Ishikawa (cell line): ENCODE measurements at regions not wholly inside any gene's neighbourhood (a gene's known extent, or its start where the extent isn't known, plus 50 kb on each side); places are given as distances from the start of the nearest gene placed in this dataset.

Experiments used
- CEBPB ChIP-seq: IDR thresholded peaks from 2 replicates; pipeline ENCODE4 v1.6.1; 2012
- CREB1 ChIP-seq: IDR thresholded peaks from 2 replicates; pipeline ENCODE4 v1.6.1; 2012; ENCODE audit warnings: low read depth
- EGR1 ChIP-seq: IDR thresholded peaks from 2 replicates; pipeline ENCODE4 v1.6.1; 2012
- EP300 ChIP-seq: IDR thresholded peaks from 2 replicates; pipeline ENCODE4 v1.6.1; 2012; ENCODE audit warnings: borderline replicate concordance
- FOXM1 ChIP-seq: IDR thresholded peaks from 2 replicates; pipeline ENCODE4 v1.6.1; 2012; ENCODE audit warnings: low read depth, borderline replicate concordance
- MAX ChIP-seq: IDR thresholded peaks from 2 replicates; pipeline ENCODE4 v1.6.1; 2012
- NFIC ChIP-seq: IDR thresholded peaks from 2 replicates; pipeline ENCODE4 v1.6.1; 2012
- RAD21 ChIP-seq: IDR thresholded peaks from 2 replicates; pipeline ENCODE4 v1.6.1; 2012; ENCODE audit warnings: low read depth
- REST ChIP-seq: IDR thresholded peaks from 2 replicates; pipeline ENCODE4 v1.6.1; 2012; ENCODE audit warnings: low read depth, mild to moderate bottlenecking
- TAF1 ChIP-seq: IDR thresholded peaks from 2 replicates; pipeline ENCODE4 v1.6.1; 2012; ENCODE audit warnings: low read depth, mild to moderate bottlenecking
- TCF12 ChIP-seq: IDR thresholded peaks from 2 replicates; pipeline ENCODE4 v1.6.1; 2012; ENCODE audit warnings: low read depth
- TEAD4 ChIP-seq: IDR thresholded peaks from 2 replicates; pipeline ENCODE4 v1.6.1; 2012
- USF1 ChIP-seq: IDR thresholded peaks from 2 replicates; pipeline ENCODE4 v1.6.1; 2012
- YY1 ChIP-seq: IDR thresholded peaks from 2 replicates; pipeline ENCODE4 v1.6.1; 2012; ENCODE audit warnings: low read depth
- ZBTB7A ChIP-seq: IDR thresholded peaks from 2 replicates; pipeline ENCODE4 v1.6.1; 2012; ENCODE audit warnings: low read depth

GRCh38 chr7:119935418-119936025 is 337.5 kb upstream of the KCND2 start:
- TF ChIP-seq RAD21 (no peak), TEAD4 (no peak), REST (no peak), MAX (no peak), NFIC (no peak), USF1 (no peak), FOXM1 (no peak), EGR1 (no peak), CEBPB (no peak), ZBTB7A (no peak), CREB1 (no peak), EP300 (no peak), YY1 (no peak), TCF12 (no peak), TAF1 (no peak)

DNA sequence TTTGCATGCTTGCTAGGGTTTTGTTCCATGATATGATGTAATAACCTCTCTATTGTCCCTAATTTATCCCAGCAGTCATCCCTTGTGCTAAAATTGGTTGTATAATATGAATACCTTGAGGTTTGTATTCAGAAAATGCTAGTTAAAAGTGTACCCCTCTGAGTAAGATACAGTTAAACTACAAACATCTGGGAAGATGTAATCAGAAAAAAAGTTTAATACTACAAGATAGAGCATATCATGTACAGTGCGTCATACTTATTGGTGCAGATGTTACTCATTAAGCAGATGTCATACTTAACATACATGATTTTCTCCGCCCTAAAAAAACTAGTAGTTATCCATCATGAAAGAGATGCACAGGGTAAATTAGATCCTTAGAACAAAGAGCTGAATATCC is 336.1 kb upstream of the KCND2 start:
- TF ChIP-seq EGR1, result no peak
- no peak for TF ChIP-seq RAD21
- no peak for TF ChIP-seq REST
- TF ChIP-seq ZBTB7A, result no peak
- TF ChIP-seq YY1, result no peak
- no peak for TF ChIP-seq CREB1
- no peak for TF ChIP-seq USF1
- TF ChIP-seq CEBPB, result no peak
- TF ChIP-seq NFIC, result no peak
- no peak for TF ChIP-seq TAF1
- TF ChIP-seq FOXM1, result no peak
- TF ChIP-seq EP300, result no peak
- no peak for TF ChIP-seq TCF12
- TF ChIP-seq MAX, result no peak
- TF ChIP-seq TEAD4, result no peak

DNA sequence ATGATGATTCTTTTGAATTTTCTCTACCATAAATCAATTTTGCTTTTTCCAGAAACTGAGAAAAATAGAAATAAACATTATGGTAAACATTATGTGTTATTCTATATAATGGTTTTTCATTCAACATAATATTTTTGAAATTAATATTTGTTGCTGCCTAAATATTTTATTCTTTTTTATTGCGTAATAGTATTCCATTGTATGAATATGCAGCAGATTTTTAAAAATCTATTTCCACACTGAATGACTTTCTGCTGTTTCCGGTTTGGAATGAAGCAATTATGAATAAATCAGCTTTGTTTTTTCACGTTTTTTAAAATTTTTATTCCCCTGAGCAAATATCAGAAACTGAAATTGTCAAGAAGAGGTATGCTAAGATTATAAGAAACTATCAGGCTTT is 335.2 kb upstream of the KCND2 start:
- no peak for TF ChIP-seq YY1
- TF ChIP-seq NFIC, result no peak
- no peak for TF ChIP-seq TAF1
- no peak for TF ChIP-seq EP300
- no peak for TF ChIP-seq ZBTB7A
- no peak for TF ChIP-seq TEAD4
- TF ChIP-seq TCF12, result no peak
- TF ChIP-seq RAD21, result no peak
- no peak for TF ChIP-seq MAX
- TF ChIP-seq EGR1, result no peak
- no peak for TF ChIP-seq CREB1
- TF ChIP-seq REST, result no peak
- no peak for TF ChIP-seq USF1
- TF ChIP-seq CEBPB, result no peak
- no peak for TF ChIP-seq FOXM1

DNA sequence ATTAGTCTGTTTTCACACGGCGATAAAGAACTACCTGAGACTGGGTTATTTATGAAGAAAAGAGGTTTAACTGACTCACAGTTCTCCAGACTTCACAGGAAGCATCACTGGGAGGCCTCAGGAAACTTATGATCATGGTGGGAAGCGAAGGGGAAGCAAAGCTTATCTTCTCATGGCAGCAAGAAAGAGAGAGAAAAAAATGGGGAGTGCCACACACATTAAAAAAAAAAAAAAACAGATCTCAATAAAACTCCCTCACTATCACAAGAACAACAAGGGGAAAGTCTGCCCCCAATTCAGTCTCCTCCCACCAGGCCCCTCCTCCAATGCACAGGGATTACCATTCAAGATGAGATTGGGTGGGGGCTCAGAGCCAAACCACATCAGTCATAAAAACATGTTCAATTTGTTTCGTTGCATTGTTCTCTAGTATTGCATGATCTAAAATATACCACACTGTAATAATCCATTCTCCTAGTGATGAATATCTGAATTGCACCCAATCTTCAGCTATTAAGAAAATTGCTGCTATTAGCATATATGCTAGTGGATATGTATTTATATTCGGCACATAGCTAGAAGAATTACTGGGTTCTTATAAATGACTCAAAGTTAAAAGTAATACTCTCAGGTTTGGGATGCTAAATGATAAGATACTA is 328.9 kb upstream of the KCND2 start:
- TF ChIP-seq MAX (no peak), RAD21 (no peak), YY1 (no peak), CEBPB (no peak), TAF1 (no peak), TEAD4 (no peak), ZBTB7A (no peak), CREB1 (no peak), USF1 (no peak), TCF12 (no peak), EGR1 (no peak), EP300 (no peak), REST (no peak), NFIC (no peak), FOXM1 (no peak)
